ENCODE measurements at regions not wholly inside any gene's neighbourhood (a gene's known extent, or its start where the extent isn't known, plus 50 kb on each side); places are given as distances from the start of the nearest gene placed in this dataset.

GRCh38 chr5:2014058-2014610, 131.4 kb upstream of the IRX4 start:
- Mint-ChIP-seq H3K4me3 (ENCODE audit: unreplicated experiment) (no peak overlapping the region), H3K9me3 (ENCODE audit: unreplicated experiment) (peaks cover 3% of the 10 kb centered on the region), H3K27me3 (ENCODE audit: unreplicated experiment) (peaks cover 3% of the 10 kb centered on the region), H3K36me3 (ENCODE audit: unreplicated experiment) (no peaks in the 10 kb centered on the region), H3K27ac (ENCODE audit: unreplicated experiment) (no peak overlapping the region), H3K4me1 (ENCODE audit: low read depth, unreplicated experiment) (peaks cover 4% of the 10 kb centered on the region)
- TF ChIP-seq, protein P1, sequence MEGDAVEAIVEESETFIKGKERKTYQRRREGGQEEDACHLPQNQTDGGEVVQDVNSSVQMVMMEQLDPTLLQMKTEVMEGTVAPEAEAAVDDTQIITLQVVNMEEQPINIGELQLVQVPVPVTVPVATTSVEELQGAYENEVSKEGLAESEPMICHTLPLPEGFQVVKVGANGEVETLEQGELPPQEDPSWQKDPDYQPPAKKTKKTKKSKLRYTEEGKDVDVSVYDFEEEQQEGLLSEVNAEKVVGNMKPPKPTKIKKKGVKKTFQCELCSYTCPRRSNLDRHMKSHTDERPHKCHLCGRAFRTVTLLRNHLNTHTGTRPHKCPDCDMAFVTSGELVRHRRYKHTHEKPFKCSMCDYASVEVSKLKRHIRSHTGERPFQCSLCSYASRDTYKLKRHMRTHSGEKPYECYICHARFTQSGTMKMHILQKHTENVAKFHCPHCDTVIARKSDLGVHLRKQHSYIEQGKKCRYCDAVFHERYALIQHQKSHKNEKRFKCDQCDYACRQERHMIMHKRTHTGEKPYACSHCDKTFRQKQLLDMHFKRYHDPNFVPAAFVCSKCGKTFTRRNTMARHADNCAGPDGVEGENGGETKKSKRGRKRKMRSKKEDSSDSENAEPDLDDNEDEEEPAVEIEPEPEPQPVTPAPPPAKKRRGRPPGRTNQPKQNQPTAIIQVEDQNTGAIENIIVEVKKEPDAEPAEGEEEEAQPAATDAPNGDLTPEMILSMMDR (IDR thresholded peaks at IDR 0.05; ENCODE audit: partially characterized antibody, unreplicated experiment), result no peak
- DNase-seq, result no peak

- TF ChIP-seq, protein P1 (IDR thresholded peaks at IDR 0.05; ENCODE audit: partially characterized antibody, unreplicated experiment), result no peak
- H3K27me3 Mint-ChIP-seq (ENCODE audit: unreplicated experiment), result peaks cover 7% of the 10 kb centered on the region
- H3K27ac Mint-ChIP-seq (ENCODE audit: unreplicated experiment), result no peak overlapping the region
- peaks cover 5% of the 10 kb centered on the region for H3K4me1 Mint-ChIP-seq (ENCODE audit: low read depth, unreplicated experiment)
- H3K36me3 Mint-ChIP-seq (ENCODE audit: unreplicated experiment), result no peaks in the 10 kb centered on the region
- DNase-seq, result no peak
- peaks cover 3% of the 10 kb centered on the region for H3K9me3 Mint-ChIP-seq (ENCODE audit: unreplicated experiment)
- no peak overlapping the region for H3K4me3 Mint-ChIP-seq (ENCODE audit: unreplicated experiment)
These were observed 130.8 kb upstream of the IRX4 start for GRCh38 chr5:2013301-2014057.

DNA sequence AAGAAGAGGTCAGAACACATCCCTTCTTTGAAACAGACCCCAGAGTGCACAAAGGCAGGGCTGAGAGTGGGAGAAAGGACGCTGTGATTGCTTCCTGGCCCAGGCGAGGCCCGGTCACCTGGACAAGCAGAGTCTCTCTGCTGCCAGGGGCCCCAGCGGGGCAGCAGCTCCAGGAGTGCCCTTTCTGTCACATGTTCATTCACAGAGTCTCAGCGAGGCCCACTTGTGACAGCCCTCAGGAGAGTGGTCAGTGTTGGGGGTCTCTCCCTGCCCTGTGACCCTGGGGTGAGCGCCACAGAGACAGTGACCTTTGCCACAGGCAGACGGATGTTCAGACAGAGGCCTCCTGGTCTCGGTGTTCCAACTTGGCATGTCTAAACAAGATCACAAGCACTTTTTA, 130.2 kb upstream of the IRX4 start:
- Mint-ChIP-seq H3K4me3 (ENCODE audit: unreplicated experiment) (no peak overlapping the region), H3K27me3 (ENCODE audit: unreplicated experiment) (peaks cover 7% of the 10 kb centered on the region), H3K27ac (ENCODE audit: unreplicated experiment) (no peak overlapping the region), H3K4me1 (ENCODE audit: low read depth, unreplicated experiment) (peaks cover 5% of the 10 kb centered on the region), H3K36me3 (ENCODE audit: unreplicated experiment) (no peaks in the 10 kb centered on the region), H3K9me3 (ENCODE audit: unreplicated experiment) (peaks cover 3% of the 10 kb centered on the region)
- DNase-seq, result no peak
- TF ChIP-seq, protein P1 (IDR thresholded peaks at IDR 0.05; ENCODE audit: partially characterized antibody, unreplicated experiment), result no peak

DNA sequence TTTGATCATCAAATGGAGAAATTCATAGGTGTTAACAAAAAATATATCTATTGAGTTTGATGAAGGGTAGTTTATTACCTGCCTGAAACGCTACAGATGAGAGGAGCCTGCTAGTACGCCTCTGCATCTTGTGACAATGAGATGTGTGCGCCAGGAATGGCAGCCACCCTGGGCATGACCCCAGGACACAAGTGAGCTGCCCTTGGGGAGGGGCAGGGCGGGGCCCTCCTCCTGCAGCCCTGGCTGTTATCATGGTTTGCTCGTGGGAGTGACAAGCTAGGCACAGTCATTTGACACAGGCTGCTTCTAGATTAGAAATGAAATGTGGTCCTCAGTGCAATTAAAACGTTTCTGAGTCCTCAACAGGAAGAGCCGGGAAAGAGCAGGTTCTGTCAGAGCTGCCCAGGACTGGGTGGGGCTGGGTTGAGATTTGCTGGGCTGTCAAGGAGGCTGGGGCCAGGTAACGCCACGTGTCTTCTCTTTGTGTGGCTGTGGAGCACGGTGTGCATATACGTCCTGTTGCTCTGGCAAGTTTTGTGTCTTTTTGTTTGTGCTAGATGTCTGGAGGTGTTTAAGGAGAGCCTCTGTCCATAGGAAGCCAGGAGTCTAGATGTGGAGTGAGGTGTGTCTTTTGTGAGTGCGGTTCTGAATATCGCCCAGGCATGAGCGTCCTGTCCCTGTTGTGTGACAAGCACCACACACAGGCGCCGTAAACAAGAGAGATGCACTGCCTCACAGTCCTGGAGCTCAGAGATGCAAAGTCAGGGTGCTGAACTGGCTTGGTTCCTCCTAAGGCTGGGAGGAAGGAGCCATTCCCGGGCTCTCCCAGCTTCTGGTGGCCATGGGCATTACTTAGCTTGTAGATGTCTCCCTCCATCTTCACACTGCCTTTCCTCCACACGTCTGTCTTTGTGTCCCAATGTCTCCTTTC, 129.0 kb upstream of the IRX4 start:
- peaks cover 7% of the 10 kb centered on the region for H3K27me3 Mint-ChIP-seq (ENCODE audit: unreplicated experiment)

More for the DNA sequence above, 129.0 kb upstream of the IRX4 start:
- H3K27ac Mint-ChIP-seq (ENCODE audit: unreplicated experiment), result no peak overlapping the region
- H3K4me3 Mint-ChIP-seq (ENCODE audit: unreplicated experiment), result no peak overlapping the region
- peaks cover 3% of the 10 kb centered on the region for H3K9me3 Mint-ChIP-seq (ENCODE audit: unreplicated experiment)
- DNase-seq, result no peak
- TF ChIP-seq, protein P1 (IDR thresholded peaks at IDR 0.05; ENCODE audit: partially characterized antibody, unreplicated experiment), result no peak
- no peaks in the 10 kb centered on the region for H3K36me3 Mint-ChIP-seq (ENCODE audit: unreplicated experiment)
- H3K4me1 Mint-ChIP-seq (ENCODE audit: low read depth, unreplicated experiment), result peaks cover 5% of the 10 kb centered on the region

Measured in glutamatergic neuron (in vitro differentiated cells).